H1 (cell line): ENCODE measurements at regions not wholly inside any gene's neighbourhood (a gene's known extent, or its start where the extent isn't known, plus 50 kb on each side); places are given as distances from the start of the nearest gene placed in this dataset.

Source experiments
- CTCF ChIA-PET: fragments of 300-600 bp; sonication (Branson Sonifier 250); formaldehyde crosslinking; loops from one replicate; lab custom pipeline; 2021; ENCODE audit not compliant: partially characterized antibody; lab: Charles Lee
- POLR2A ChIA-PET: fragments of 300-600 bp; sonication (Branson Sonifier 250); formaldehyde crosslinking; loops from one replicate; lab custom pipeline; 2021; ENCODE audit warnings: inconsistent platforms; ENCODE audit not compliant: partially characterized antibody; lab: Charles Lee
- DNase-seq, 2 experiments: peaks; one replicate each; pipeline versions ENCODE4 v3.0.0 to v3.0.0-alpha.2; 2010 to 2022; ENCODE audit warnings: low spot score in 2 of 2, low read depth in 1 of 2, mixed read lengths in 1 of 2
- FAIRE-seq: peaks from 2 replicates; lab custom pipeline; 2011; peaks lifted over from hg19 to GRCh38; lab: Jason Lieb, UNC
- H2AFZ ChIP-seq: 2 replicates; pipeline ENCODE4 v1.8.1; 2012; ENCODE audit warnings: low read length, inconsistent platforms
- H2AK5ac ChIP-seq: 2 replicates; pipeline ENCODE4 v1.6.1; 2013; ENCODE audit warnings: low read depth, low read length
- H2BK120ac ChIP-seq: replicated peaks from 2 replicates; pipeline ENCODE3; 2013; ENCODE audit warnings: low read depth, low read length, inconsistent platforms
- H2BK12ac ChIP-seq: 2 replicates; pipeline ENCODE4 v1.6.1; 2013; ENCODE audit warnings: low read depth, low read length
- H2BK15ac ChIP-seq: 2 replicates; pipeline ENCODE4 v1.6.1; 2013; ENCODE audit warnings: low read length
- H2BK20ac ChIP-seq: 2 replicates; pipeline ENCODE4 v1.6.1; 2013; ENCODE audit warnings: low read length
- H2BK5ac ChIP-seq: 2 replicates; pipeline ENCODE4 v1.6.1; 2013; ENCODE audit warnings: low read depth, low read length
- H3K14ac ChIP-seq: 2 replicates; pipeline ENCODE4 v1.6.1; 2013; ENCODE audit warnings: inconsistent platforms; ENCODE audit not compliant: insufficient read length
- H3K18ac ChIP-seq: 2 replicates; pipeline ENCODE4 v1.6.1; 2013; ENCODE audit warnings: low read length; ENCODE audit errors: extremely low read depth
- H3K23ac ChIP-seq: 2 replicates; pipeline ENCODE4 v1.6.1; 2013; ENCODE audit warnings: inconsistent platforms; ENCODE audit not compliant: insufficient read length
- H3K23me2 ChIP-seq: 2 replicates; pipeline ENCODE4 v1.6.1; 2013; ENCODE audit warnings: low read depth, low read length
- H3K27ac ChIP-seq: 2 replicates; pipeline ENCODE4 v1.6.1; 2011; ENCODE audit warnings: low read depth, low read length, inconsistent platforms
- H3K27me3 ChIP-seq, 4 experiments: replicated peaks in 1 of 4; 1 replicate in 1 of 4; 2 replicates in 3 of 4; pipeline versions ENCODE4 v1.6.1 to v1.8.1; 2011 to 2013; ENCODE audit warnings: low read length in 3 of 4, mild to moderate bottlenecking in 3 of 4, inconsistent platforms in 2 of 4, mixed read lengths in 2 of 4, moderate library complexity in 1 of 4; ENCODE audit not compliant: control insufficient read depth in 3 of 4, insufficient read depth in 3 of 4; ENCODE audit errors: extremely low read depth in 1 of 4
- H3K36me3 ChIP-seq, 4 experiments: 2 replicates each; pipeline versions ENCODE4 v1.6.1 to v1.8.1; 2011 to 2013; ENCODE audit warnings: mild to moderate bottlenecking in 4 of 4, low read length in 3 of 4, moderate library complexity in 2 of 4, control low read depth in 1 of 4, inconsistent platforms in 1 of 4; ENCODE audit not compliant: insufficient read depth in 4 of 4, control insufficient read depth in 2 of 4
- H3K4ac ChIP-seq: replicated peaks from 2 replicates; pipeline ENCODE3; 2013; ENCODE audit warnings: low read length, low read depth, mixed read lengths, inconsistent platforms; ENCODE audit not compliant: insufficient read length
- H3K4me1 ChIP-seq, 4 experiments: replicated peaks in 1 of 4; 1 replicate in 1 of 4; 2 replicates in 3 of 4; pipeline versions ENCODE4 v1.6.1 to v1.8.1; 2011 to 2013; ENCODE audit warnings: low read length in 3 of 4, inconsistent platforms in 2 of 4, mixed read lengths in 1 of 4; ENCODE audit not compliant: insufficient read depth in 4 of 4, control insufficient read depth in 3 of 4
- H3K4me2 ChIP-seq, 2 experiments: 2 replicates each; pipeline versions ENCODE4 v1.6.1 to v1.8.1; 2011 to 2013; ENCODE audit warnings: low read depth in 2 of 2, low read length in 2 of 2, control low read depth in 1 of 2, inconsistent platforms in 1 of 2, mild to moderate bottlenecking in 1 of 2; ENCODE audit not compliant: insufficient read depth in 1 of 2
- H3K4me3 ChIP-seq, 4 experiments: fragments of 200-600, 300-600 bp in 1 of 4; sonication (generic), shearing (Covaris generic), sonication (Bioruptor Twin) in 1 of 4; 2 replicates each; pipeline versions ENCODE4 v1.5.1 to v1.8.1; 2011 to 2016; ENCODE audit warnings: low read length in 4 of 4, low read depth in 3 of 4, control low read depth in 2 of 4, inconsistent platforms in 2 of 4, mild to moderate bottlenecking in 2 of 4, mixed read lengths in 1 of 4, moderate library complexity in 1 of 4; ENCODE audit not compliant: insufficient read depth in 2 of 4; ENCODE audit errors: extremely low read depth in 1 of 4
- H3K56ac ChIP-seq: replicated peaks from 2 replicates; pipeline ENCODE3; 2013; ENCODE audit warnings: low read depth, mild to moderate bottlenecking, mixed read lengths, low read length, inconsistent platforms; ENCODE audit not compliant: insufficient read length
- H3K79me1 ChIP-seq: 2 replicates; pipeline ENCODE4 v1.6.1; 2013; ENCODE audit warnings: low read depth, low read length, control low read depth
- H3K79me2 ChIP-seq, 2 experiments: 2 replicates each; pipeline versions ENCODE4 v1.6.1 to v1.8.1; 2012 to 2013; ENCODE audit warnings: low read length in 2 of 2, mild to moderate bottlenecking in 2 of 2, inconsistent platforms in 1 of 2; ENCODE audit not compliant: insufficient read depth in 2 of 2, control insufficient read depth in 1 of 2
- H3K9ac ChIP-seq, 4 experiments: replicated peaks in 1 of 4; 1 replicate in 1 of 4; 2 replicates in 3 of 4; pipeline versions ENCODE4 v1.6.1 to v1.8.1; 2011 to 2013; ENCODE audit warnings: low read depth in 3 of 4, low read length in 3 of 4, control low read depth in 2 of 4, mild to moderate bottlenecking in 2 of 4, moderate library complexity in 2 of 4, inconsistent platforms in 1 of 4; ENCODE audit errors: extremely low read depth in 1 of 4
- H3K9me3 ChIP-seq, 2 experiments: 2 replicates each; pipeline versions ENCODE4 v1.6.1 to v1.8.1; 2012 to 2013; ENCODE audit warnings: mild to moderate bottlenecking in 2 of 2, moderate library complexity in 2 of 2, control low read depth in 1 of 2, inconsistent platforms in 1 of 2, low read depth in 1 of 2, low read length in 1 of 2, mixed read lengths in 1 of 2; ENCODE audit not compliant: insufficient read depth in 2 of 2
- H4K20me1 ChIP-seq, 2 experiments: replicated peaks in 1 of 2; 2 replicates each; pipeline versions ENCODE3 to v1.8.1; 2011 to 2013; ENCODE audit warnings: inconsistent platforms in 2 of 2, low read length in 2 of 2, mild to moderate bottlenecking in 1 of 2; ENCODE audit not compliant: insufficient read depth in 2 of 2, control insufficient read depth in 1 of 2
- H4K5ac ChIP-seq: 2 replicates; pipeline ENCODE4 v1.6.1; 2013; ENCODE audit warnings: low read length, low read depth, mixed read lengths, inconsistent platforms; ENCODE audit not compliant: insufficient read length
- H4K8ac ChIP-seq: 2 replicates; pipeline ENCODE4 v1.8.0; 2013; ENCODE audit warnings: mild to moderate bottlenecking, moderate library complexity, low read length, inconsistent platforms; ENCODE audit not compliant: insufficient read depth; ENCODE audit errors: extremely low read depth
- H4K91ac ChIP-seq: replicated peaks from 2 replicates; pipeline ENCODE3; 2013; ENCODE audit warnings: low read length, mixed read lengths, inconsistent platforms; ENCODE audit not compliant: insufficient read length
- CBX5 ChIP-seq: fragments of 300-800, 300-1000 bp; sonication (generic); IDR thresholded peaks from 2 replicates; pipeline ENCODE4 v1.7.1; 2016; ENCODE audit warnings: antibody characterized with exemption, low read length, low read depth
- CHD2 ChIP-seq: IDR thresholded peaks from 2 replicates; pipeline ENCODE4 v1.6.1; 2012; ENCODE audit warnings: low read length, improper control_type of control experiment
- CREB1 ChIP-seq: IDR thresholded peaks from 2 replicates; pipeline ENCODE4 v1.6.1; 2012; ENCODE audit warnings: inconsistent platforms
- CTBP2 ChIP-seq: IDR thresholded peaks from 2 replicates; pipeline ENCODE4 v1.7.0; 2011; ENCODE audit warnings: borderline replicate concordance, mild to moderate bottlenecking, moderate library complexity, mixed read lengths, low read length; ENCODE audit not compliant: insufficient read depth, insufficient read length
- GABPA ChIP-seq: IDR thresholded peaks from 2 replicates; pipeline ENCODE4 v1.6.1; 2011; ENCODE audit warnings: mild to moderate bottlenecking, low read length, moderate library complexity, borderline replicate concordance; ENCODE audit not compliant: insufficient read depth
- KDM1A ChIP-seq: fragments of 200-600, 300-600 bp; sonication (generic); IDR thresholded peaks from 2 replicates; pipeline ENCODE4 v1.7.1; 2016; ENCODE audit warnings: mild to moderate bottlenecking, low read length, borderline replicate concordance
- POLR2A ChIP-seq, 2 experiments: IDR thresholded peaks; 1 replicate in 1 of 2; 2 replicates in 1 of 2; pipeline ENCODE4 v1.6.1; 2011; ENCODE audit warnings: low read depth in 2 of 2, low read length in 2 of 2, mild to moderate bottlenecking in 2 of 2; ENCODE audit errors: control extremely low read depth in 1 of 2
- RNF2 ChIP-seq: fragments of 200-900, 300-1000 bp; sonication (generic); IDR thresholded peaks from 2 replicates; pipeline ENCODE4 v1.7.1; 2016; ENCODE audit warnings: borderline replicate concordance, low read depth, mild to moderate bottlenecking, antibody characterized with exemption, low read length; ENCODE audit not compliant: poor library complexity, severe bottlenecking; ENCODE audit errors: missing control alignments
- SP2 ChIP-seq: IDR thresholded peaks from 2 replicates; pipeline ENCODE4 v1.6.1; 2012; ENCODE audit warnings: mild to moderate bottlenecking, low read length, inconsistent platforms
- TBP ChIP-seq: IDR thresholded peaks from 2 replicates; pipeline ENCODE4 v1.6.1; 2011; ENCODE audit warnings: low read depth, low read length, improper control_type of control experiment
- WGBS, 2 experiments: shearing (Covaris generic) in 1 of 2; methylation state at CpG; one replicate each; pipeline versions ENCODE4 v1.1.6 to v1.1.7; 2013 to 2015; ENCODE audit warnings: low lambda C conversion rate in 2 of 2, mixed read lengths in 2 of 2, inconsistent platforms in 1 of 2, low coverage in 1 of 2, missing lambda C conversion rate in 1 of 2; ENCODE audit not compliant: insufficient replicate concordance in 2 of 2, insufficient coverage in 1 of 2, insufficient read length in 1 of 2; ENCODE audit errors: extremely low coverage in 1 of 2, missing lambda C conversion rate in 1 of 2; 5-methylcytosine and 5-hydroxymethylcytosine counted together
- TF ChIP-seq, protein P1 (sequence below): IDR thresholded peaks from 2 replicates; pipeline ENCODE4 v1.6.1; 2012; ENCODE audit warnings: inconsistent platforms
- TF ChIP-seq, protein P2 (sequence below): IDR thresholded peaks from 2 replicates; pipeline ENCODE4 v1.6.1; 2011; ENCODE audit warnings: low read length, improper control_type of control experiment

DNA sequence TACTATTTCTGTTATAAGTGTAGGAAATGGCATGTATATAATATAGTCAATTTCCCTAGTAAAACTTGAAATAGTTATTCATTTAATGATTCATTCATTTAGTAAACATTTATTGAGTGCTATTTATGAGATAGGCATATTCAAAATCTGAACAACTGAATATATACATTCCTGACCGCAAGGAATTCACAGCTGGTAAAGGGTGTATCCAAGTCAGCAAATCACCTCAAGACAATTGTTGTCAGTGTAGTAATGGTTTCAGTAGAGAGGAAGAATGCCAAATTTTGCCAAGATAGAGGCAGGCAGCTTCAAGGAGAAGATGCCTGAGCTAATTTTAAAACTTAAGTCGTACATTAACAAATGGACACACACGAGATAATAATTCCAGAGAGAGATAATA, 89.8 kb upstream of the CHST9 start:
- peaks cover 6 to 15% of the 10 kb centered on the region in 2 experiments for H3K9me3 ChIP-seq
- no peaks in the 10 kb centered on the region for H4K20me1 ChIP-seq
- no peak overlapping the region for H3K4me3 ChIP-seq
- no peak overlapping the region for H4K91ac ChIP-seq
- DNase-seq = no peak
- H3K4ac ChIP-seq = no peak overlapping the region
- no peak overlapping the region for H3K14ac ChIP-seq
- no peak overlapping the region for H2BK20ac ChIP-seq
- H3K27ac ChIP-seq = no peak overlapping the region
- H3K56ac ChIP-seq = no peak overlapping the region
- no peak overlapping the region for H2AK5ac ChIP-seq
- no peak overlapping the region for H2BK5ac ChIP-seq
- H2AFZ ChIP-seq = no peak overlapping the region
- no peak overlapping the region for H3K4me2 ChIP-seq
- no peak overlapping the region for H2BK12ac ChIP-seq
- no peaks in the 10 kb centered on the region for H3K79me2 ChIP-seq
- POLR2A ChIA-PET = no interaction called here
- H3K36me3 ChIP-seq = no peaks in the 10 kb centered on the region; a peak in 1 of 8 replicates
- no peak overlapping the region for H3K9ac ChIP-seq
- no peaks in the 10 kb centered on the region for H3K23me2 ChIP-seq
- no peaks in the 10 kb centered on the region for H3K79me1 ChIP-seq
- CTCF ChIA-PET = interaction anchor here (1.3 kb wide), 1 partner anchor 14 kb away, joined by 3 read pairs; no protein-coding TSS in a partner anchor
- TF ChIP-seq KDM1A (no peak), CREB1 (no peak), RNF2 (no peak), SP2 (no peak), GABPA (no peak), TBP (no peak), CBX5 (no peak), CTBP2 (no peak), POLR2A (IDR thresholded peaks at IDR 0.05; ENCODE audit: control extremely low read depth in 1 of 2, low read depth in 2 of 2, low read length in 2 of 2) (no peak), CHD2 (no peak)
- TF ChIP-seq, protein P1, sequence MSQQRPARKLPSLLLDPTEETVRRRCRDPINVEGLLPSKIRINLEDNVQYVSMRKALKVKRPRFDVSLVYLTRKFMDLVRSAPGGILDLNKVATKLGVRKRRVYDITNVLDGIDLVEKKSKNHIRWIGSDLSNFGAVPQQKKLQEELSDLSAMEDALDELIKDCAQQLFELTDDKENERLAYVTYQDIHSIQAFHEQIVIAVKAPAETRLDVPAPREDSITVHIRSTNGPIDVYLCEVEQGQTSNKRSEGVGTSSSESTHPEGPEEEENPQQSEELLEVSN = no peak
- TF ChIP-seq, protein P2, sequence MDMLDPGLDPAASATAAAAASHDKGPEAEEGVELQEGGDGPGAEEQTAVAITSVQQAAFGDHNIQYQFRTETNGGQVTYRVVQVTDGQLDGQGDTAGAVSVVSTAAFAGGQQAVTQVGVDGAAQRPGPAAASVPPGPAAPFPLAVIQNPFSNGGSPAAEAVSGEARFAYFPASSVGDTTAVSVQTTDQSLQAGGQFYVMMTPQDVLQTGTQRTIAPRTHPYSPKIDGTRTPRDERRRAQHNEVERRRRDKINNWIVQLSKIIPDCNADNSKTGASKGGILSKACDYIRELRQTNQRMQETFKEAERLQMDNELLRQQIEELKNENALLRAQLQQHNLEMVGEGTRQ = no peak
- no peak overlapping the region for H3K18ac ChIP-seq
- no peaks in the 10 kb centered on the region for H3K27me3 ChIP-seq
- no peak overlapping the region for H3K23ac ChIP-seq
- H2BK15ac ChIP-seq = no peak overlapping the region
- H4K5ac ChIP-seq = no peak overlapping the region
- 93% methylated on average over 3 of the region's 3 CpGs; no CpG with 5 or more reads in 1 of the 2 experiments for WGBS, 2 experiments
- H4K8ac ChIP-seq = no peak overlapping the region
- no peak overlapping the region for H2BK120ac ChIP-seq
- no peak for FAIRE-seq
- no peaks in the 10 kb centered on the region for H3K4me1 ChIP-seq
